GM23338 (cell line): ENCODE measurements at regions not wholly inside any gene's neighbourhood (a gene's known extent, or its start where the extent isn't known, plus 50 kb on each side); places are given as distances from the start of the nearest gene placed in this dataset.

Experiments
- ATAC-seq: fragments of 200-7000 bp; cut with Tn5 transposase; 3 replicates; pipeline ENCODE4 v1.9.1; 2020
- DNase-seq: peaks from one replicate; pipeline ENCODE4 v3.0.0-alpha.2; 2015; ENCODE audit warnings: low spot score
- H2AFZ ChIP-seq: fragments of 200-600 bp; sonication (generic); 2 replicates; pipeline ENCODE4 v1.8.0; 2016; ENCODE audit warnings: antibody characterized with exemption, mild to moderate bottlenecking, moderate library complexity
- H3F3A ChIP-seq: fragments of 200-600 bp; sonication (generic); replicated peaks from 2 replicates; pipeline ENCODE4 v1.8.0; 2017; ENCODE audit warnings: antibody characterized with exemption, mixed run types, low read depth
- H3K27ac ChIP-seq: fragments of 200-600 bp; sonication (generic); 2 replicates; pipeline ENCODE4 v1.6.1; 2016; ENCODE audit warnings: low read depth
- H3K27me3 ChIP-seq: fragments of 200-600 bp; sonication (generic); 2 replicates; pipeline ENCODE4 v1.8.0; 2016; ENCODE audit warnings: mild to moderate bottlenecking, mixed run types, moderate library complexity; ENCODE audit not compliant: insufficient read depth
- H3K36me3 ChIP-seq: fragments of 200-600 bp; sonication (generic); 2 replicates; pipeline ENCODE4 v1.8.0; 2016; ENCODE audit warnings: mild to moderate bottlenecking; ENCODE audit not compliant: insufficient read depth
- H3K4me1 ChIP-seq: fragments of 200-600 bp; sonication (generic); 2 replicates; pipeline ENCODE4 v1.8.0; 2016; ENCODE audit warnings: mild to moderate bottlenecking, moderate library complexity; ENCODE audit not compliant: insufficient read depth
- H3K4me2 ChIP-seq: fragments of 200-600 bp; sonication (generic); 2 replicates; pipeline ENCODE4 v1.7.1; 2017; ENCODE audit warnings: mixed run types
- H3K4me3 ChIP-seq: fragments of 200-600 bp; sonication (generic); 2 replicates; pipeline ENCODE4 v1.6.1; 2016; ENCODE audit warnings: mixed run types
- H3K79me2 ChIP-seq: fragments of 200-600 bp; sonication (generic); replicated peaks from 2 replicates; pipeline ENCODE4 v1.8.0; 2017; ENCODE audit warnings: mild to moderate bottlenecking; ENCODE audit not compliant: insufficient read depth
- H3K9me2 ChIP-seq: fragments of 200-600 bp; sonication (generic); 2 replicates; pipeline ENCODE4 v1.8.0; 2017; ENCODE audit not compliant: insufficient read depth
- H4K20me1 ChIP-seq: fragments of 200-600 bp; sonication (generic); replicated peaks from 2 replicates; pipeline ENCODE4 v1.8.0; 2017; ENCODE audit warnings: mild to moderate bottlenecking; ENCODE audit not compliant: insufficient read depth
- H3K27ac Mint-ChIP-seq: 2 replicates; pipeline ENCODE4 v1.8.0; 2020; ENCODE audit warnings: inconsistent platforms, mild to moderate bottlenecking, moderate library complexity, mixed read lengths
- H3K27me3 Mint-ChIP-seq: 3 replicates; pipeline ENCODE4 v1.8.0; 2022; ENCODE audit warnings: low read depth, mild to moderate bottlenecking, moderate library complexity, mixed read lengths, inconsistent platforms; ENCODE audit not compliant: insufficient read depth, poor library complexity
- H3K36me3 Mint-ChIP-seq: 3 replicates; pipeline ENCODE4 v1.8.0; 2021; ENCODE audit warnings: low read depth, mild to moderate bottlenecking, inconsistent platforms, moderate library complexity, mixed read lengths
- H3K4me1 Mint-ChIP-seq: 3 replicates; pipeline ENCODE4 v1.8.0; 2020; ENCODE audit warnings: mild to moderate bottlenecking, inconsistent platforms, mixed read lengths
- H3K4me3 Mint-ChIP-seq: 3 replicates; pipeline ENCODE4 v1.8.0; 2021; ENCODE audit warnings: moderate library complexity, mild to moderate bottlenecking, inconsistent platforms, mixed read lengths
- H3K9me3 Mint-ChIP-seq: 3 replicates; pipeline ENCODE4 v1.8.0; 2020; ENCODE audit warnings: moderate library complexity, mild to moderate bottlenecking, inconsistent platforms, mixed read lengths
- CREB1 ChIP-seq: fragments of 250-450 bp; sonication (Bioruptor Pico); IDR thresholded peaks from 2 replicates; pipeline ENCODE4 v1.5.0; 2020; ENCODE audit warnings: low read depth, mild to moderate bottlenecking, moderate library complexity
- CTCF ChIP-seq, 2 experiments: fragments of 200-600 bp in 1 of 2; sonication (generic) in 1 of 2; conservative IDR thresholded peaks; 2 replicates each; pipeline versions ENCODE4 v1.5.1 to v1.6.1; 2016 to 2017; ENCODE audit warnings: antibody characterized with exemption in 2 of 2, low read depth in 2 of 2, mild to moderate bottlenecking in 2 of 2, moderate library complexity in 1 of 2
- ETS1 ChIP-seq: IDR thresholded peaks from 2 replicates; pipeline ENCODE4 v1.6.1; 2016; ENCODE audit warnings: antibody characterized with exemption
- EZH2phosphoT487 ChIP-seq: fragments of 200-600 bp; sonication (generic); IDR thresholded peaks from one replicate; pipeline ENCODE4 v1.8.1; 2018; ENCODE audit warnings: antibody characterized with exemption; ENCODE audit not compliant: unreplicated experiment
- REST ChIP-seq: IDR thresholded peaks from one replicate; pipeline ENCODE4 v1.6.1; 2018; ENCODE audit warnings: antibody characterized with exemption; ENCODE audit not compliant: unreplicated experiment
- ZNF114 ChIP-seq: fragments of 250-450 bp; sonication (Bioruptor Pico); IDR thresholded peaks from 2 replicates; pipeline ENCODE4 v1.5.0; 2020; ENCODE audit warnings: mild to moderate bottlenecking, moderate library complexity
- ZNF462 ChIP-seq: fragments of 250-450 bp; sonication (Bioruptor Pico); IDR thresholded peaks from 2 replicates; pipeline ENCODE4 v1.5.0; 2020; ENCODE audit warnings: mild to moderate bottlenecking, moderate library complexity

GRCh38 chr21:38037416-38037815 is 121.2 kb upstream of the KCNJ6 start:
- peaks cover 10% of the 10 kb centered on the region for H3K4me1 Mint-ChIP-seq
- Histone ChIP-seq H3K4me3 (no peak overlapping the region), H4K20me1 (no peaks in the 10 kb centered on the region), H3K79me2 (no peaks in the 10 kb centered on the region), H3K4me1 (no peaks in the 10 kb centered on the region; the same call in 1 of the 2 replicates), H3K27ac (no peak overlapping the region), H3F3A (no peaks in the 10 kb centered on the region), H3K9me2 (no peaks in the 10 kb centered on the region), H3K27me3 (no peaks in the 10 kb centered on the region), H3K4me2 (no peak overlapping the region), H3K36me3 (no peaks in the 10 kb centered on the region), H2AFZ (no peak overlapping the region)
- no peaks in the 10 kb centered on the region for H3K36me3 Mint-ChIP-seq
- DNase-seq (no peak), ATAC-seq (no peak)
- no peaks in the 10 kb centered on the region for H3K9me3 Mint-ChIP-seq
- H3K27ac Mint-ChIP-seq = no peak overlapping the region
- no peak overlapping the region for H3K4me3 Mint-ChIP-seq
- TF ChIP-seq REST (no peak), ZNF114 (CRISPR knock-in tag) (no peak), ETS1 (no peak), CREB1 (CRISPR knock-in tag) (no peak), EZH2phosphoT487 (no peak), CTCF (conservative IDR thresholded peaks at IDR 0.05; ENCODE audit: low read depth in 2 of 2) (no peak), ZNF462 (CRISPR knock-in tag) (no peak)
- no peaks in the 10 kb centered on the region for H3K27me3 Mint-ChIP-seq
